Naive thymus-derived CD4-positive, alpha-beta T cell (primary cell): ENCODE measurements at regions not wholly inside any gene's neighbourhood (a gene's known extent, or its start where the extent isn't known, plus 50 kb on each side); places are given as distances from the start of the nearest gene placed in this dataset.

Experiments used
- ATAC-seq: fragments of 150-1000 bp; cut with Tn5 transposase; 2 replicates; pipeline ENCODE4 v1.10.0; 2021; ENCODE audit warnings: mild to moderate bottlenecking, moderate library complexity
- CTCF ChIA-PET: fragments of 350-600 bp; sonication (Branson Sonifier 250); formaldehyde crosslinking; loops from one replicate; lab custom pipeline; 2021; ENCODE audit warnings: antibody characterized with exemption; lab: Charles Lee
- POLR2A ChIA-PET: fragments of 350-600 bp; sonication (Branson Sonifier 250); formaldehyde crosslinking; loops from one replicate; lab custom pipeline; 2021; ENCODE audit warnings: antibody characterized with exemption, inconsistent platforms; lab: Charles Lee
- DNase-seq, 9 donors: peaks; one replicate each; pipeline versions ENCODE4 v3.0.0 to v3.0.0-alpha.2; 2020 to 2022; ENCODE audit warnings: mixed read lengths in 1 of 9
- H3K27ac ChIP-seq: one replicate; pipeline ENCODE4 v1.7.0; 2013; ENCODE audit warnings: mild to moderate bottlenecking, low read depth, low read length, moderate library complexity
- H3K27me3 ChIP-seq, 2 donors: one replicate each; pipeline ENCODE4 v1.7.0; 2013; ENCODE audit warnings: low read length in 2 of 2, mild to moderate bottlenecking in 2 of 2, moderate library complexity in 2 of 2; ENCODE audit not compliant: control insufficient read depth in 2 of 2, insufficient read depth in 2 of 2
- H3K36me3 ChIP-seq, 3 experiments: 1 replicate in 2 of 3; 2 replicates in 1 of 3; pipeline ENCODE4 v1.7.0; 2013; ENCODE audit warnings: low read length in 3 of 3, mild to moderate bottlenecking in 3 of 3, moderate library complexity in 1 of 3; ENCODE audit not compliant: insufficient read depth in 3 of 3, control insufficient read depth in 2 of 3
- H3K4me1 ChIP-seq, 2 donors: one replicate each; pipeline ENCODE4 v1.7.0; 2013; ENCODE audit warnings: low read length in 2 of 2, mild to moderate bottlenecking in 2 of 2, moderate library complexity in 1 of 2; ENCODE audit not compliant: control insufficient read depth in 2 of 2, insufficient read depth in 2 of 2
- H3K4me3 ChIP-seq: 2 replicates; pipeline ENCODE4 v1.7.0; 2013; ENCODE audit warnings: mild to moderate bottlenecking, low read length
- H3K9me3 ChIP-seq, 3 experiments: 1 replicate in 2 of 3; 2 replicates in 1 of 3; pipeline ENCODE4 v1.7.0; 2013; ENCODE audit warnings: low read length in 3 of 3; ENCODE audit not compliant: control insufficient read depth in 2 of 3
- H3K27ac Mint-ChIP-seq, 9 donors: one replicate each; pipeline ENCODE4 v1.8.0; 2020 to 2022; ENCODE audit warnings: mixed read lengths in 9 of 9, mild to moderate bottlenecking in 8 of 9, moderate library complexity in 5 of 9, inconsistent platforms in 2 of 9
- H3K27me3 Mint-ChIP-seq, 5 donors: one replicate each; pipeline ENCODE4 v1.8.0; 2021 to 2022; ENCODE audit warnings: mixed read lengths in 5 of 5, mild to moderate bottlenecking in 1 of 5
- H3K36me3 Mint-ChIP-seq, 5 donors: one replicate each; pipeline ENCODE4 v1.8.0; 2020 to 2022; ENCODE audit warnings: mixed read lengths in 5 of 5, mild to moderate bottlenecking in 3 of 5, inconsistent platforms in 1 of 5
- H3K4me1 Mint-ChIP-seq, 7 donors: one replicate each; pipeline ENCODE4 v1.8.0; 2020 to 2022; ENCODE audit warnings: mixed read lengths in 7 of 7, mild to moderate bottlenecking in 3 of 7, inconsistent platforms in 1 of 7
- H3K4me3 Mint-ChIP-seq, 10 donors: one replicate each; pipeline ENCODE4 v1.8.0; 2020 to 2022; ENCODE audit warnings: mild to moderate bottlenecking in 10 of 10, mixed read lengths in 10 of 10, moderate library complexity in 6 of 10, inconsistent platforms in 2 of 10
- H3K9me3 Mint-ChIP-seq, 11 donors: one replicate each; pipeline ENCODE4 v1.8.0; 2020 to 2022; ENCODE audit warnings: mixed read lengths in 11 of 11, mild to moderate bottlenecking in 4 of 11, inconsistent platforms in 1 of 11, moderate library complexity in 1 of 11
- intact Hi-C, 2 donors: fragments of 100-400 bp; cut with micrococcal nuclease; formaldehyde crosslinking; loops; one replicate each; pipeline ENCODE4 v1.15.1; 2023

DNA sequence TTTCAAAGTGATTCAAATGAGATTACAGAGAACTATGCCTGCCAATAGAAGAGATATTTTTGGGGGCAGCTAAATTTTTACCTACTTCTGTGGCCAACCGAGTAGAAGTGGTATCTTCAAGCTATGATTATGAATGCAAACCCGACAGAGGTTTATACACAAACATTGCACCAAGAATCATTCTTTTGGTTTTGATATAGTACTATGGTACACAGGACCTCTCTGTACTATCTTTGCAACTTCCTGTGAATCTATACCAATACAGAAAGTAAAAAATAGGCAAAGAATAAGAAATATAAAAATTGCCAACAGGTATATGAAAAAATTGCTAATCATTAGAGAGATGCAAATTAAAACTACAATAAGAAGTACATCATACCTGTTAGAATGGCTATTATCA is 103.2 kb upstream of the VIPR2 start:
- Histone ChIP-seq H3K4me3 (no peak overlapping the region), H3K27me3 (no peaks in the 10 kb centered on the region), H3K9me3 (no peaks in the 10 kb centered on the region), H3K4me1 (no peaks in the 10 kb centered on the region), H3K36me3 (no peaks in the 10 kb centered on the region), H3K27ac (no peak overlapping the region)
- ChIA-PET POLR2A (no interaction called here), CTCF (no interaction called here)
- peaks cover 13 to 30% (median 26%) of the 10 kb centered on the region in 5 donors for H3K27me3 Mint-ChIP-seq
- H3K27ac Mint-ChIP-seq, result no peak overlapping the region
- H3K4me3 Mint-ChIP-seq, result no peak overlapping the region
- no peak for ATAC-seq
- H3K9me3 Mint-ChIP-seq, result peaks cover 0 to 12% (median 0%) of the 10 kb centered on the region in 11 donors
- H3K36me3 Mint-ChIP-seq, result no peaks in the 10 kb centered on the region
- no peak for DNase-seq
- peaks cover 0 to 3% (median 0%) of the 10 kb centered on the region in 7 donors for H3K4me1 Mint-ChIP-seq
- intact Hi-C loops, result no loop called here

DNA sequence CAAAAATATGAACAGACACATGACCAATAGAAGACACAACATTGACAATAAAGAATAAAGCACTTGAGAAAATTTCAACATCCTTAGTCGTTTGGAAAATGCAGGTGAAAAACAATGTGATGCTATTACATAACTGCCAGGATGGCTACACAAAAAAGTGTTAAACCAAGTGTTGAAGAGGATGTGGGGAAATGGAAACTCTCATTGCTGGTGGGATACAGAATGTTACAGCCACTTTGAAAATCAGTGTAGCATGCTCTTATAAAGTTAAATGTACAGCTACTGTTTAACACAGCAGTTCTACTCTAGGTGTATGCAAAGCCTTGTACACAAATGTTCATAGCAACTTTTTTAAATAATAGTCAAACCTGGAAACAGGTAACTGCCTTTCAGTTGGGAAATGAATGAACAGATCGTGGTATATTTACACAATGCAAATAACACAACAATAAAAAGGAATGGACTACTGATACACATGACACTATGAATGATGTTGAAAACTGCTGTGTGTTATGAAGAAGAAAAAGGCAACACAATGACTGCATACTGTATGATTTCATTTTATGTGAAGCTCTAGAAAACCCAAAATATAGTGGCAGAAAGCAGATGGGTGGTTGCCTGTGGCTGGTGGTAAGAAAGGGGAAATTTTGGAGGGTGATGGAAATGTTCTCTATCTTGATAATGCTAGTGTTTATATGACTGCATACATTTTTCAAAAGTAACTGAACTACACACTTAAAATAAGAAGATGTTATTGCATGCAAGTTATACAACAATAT is 102.2 kb upstream of the VIPR2 start:
- no peaks in the 10 kb centered on the region for H3K36me3 ChIP-seq
- H3K9me3 Mint-ChIP-seq, result peaks cover 0 to 12% (median 0%) of the 10 kb centered on the region in 11 donors
- ChIA-PET CTCF (no interaction called here), POLR2A (no interaction called here)
- no peak for ATAC-seq
- no peaks in the 10 kb centered on the region for H3K4me1 ChIP-seq
- no peaks in the 10 kb centered on the region for H3K9me3 ChIP-seq
- peaks cover 7 to 30% (median 18%) of the 10 kb centered on the region in 5 donors for H3K27me3 Mint-ChIP-seq
- H3K27ac ChIP-seq, result no peak overlapping the region
- no peaks in the 10 kb centered on the region for H3K36me3 Mint-ChIP-seq
- H3K27ac Mint-ChIP-seq, result no peak overlapping the region
- H3K4me1 Mint-ChIP-seq, result peaks cover 0 to under 1% (median 0%) of the 10 kb centered on the region in 7 donors
- no peak overlapping the region for H3K4me3 Mint-ChIP-seq
- no peaks in the 10 kb centered on the region for H3K27me3 ChIP-seq
- intact Hi-C loops, result no loop called here
- H3K4me3 ChIP-seq, result no peak overlapping the region
- DNase-seq, result no peak

DNA sequence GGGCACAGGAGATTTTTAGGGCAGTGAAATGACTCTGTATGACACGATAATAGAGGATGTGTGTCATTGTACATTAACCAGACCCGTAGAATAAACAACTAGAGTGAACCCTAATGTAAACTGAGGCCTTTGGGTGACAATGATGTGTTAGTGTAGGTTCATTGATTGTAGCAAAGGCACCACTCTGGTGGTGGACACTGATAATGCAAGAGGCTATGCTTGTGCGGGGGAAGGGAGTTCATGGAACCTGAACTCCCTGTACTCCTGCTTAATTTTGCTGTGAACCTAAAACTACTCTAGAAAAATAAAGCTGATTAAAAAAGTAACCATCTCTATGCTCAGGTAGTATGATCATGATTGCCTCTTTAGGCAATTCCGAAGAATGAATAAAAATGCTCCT is 96.3 kb upstream of the VIPR2 start:
- Mint-ChIP-seq H3K27me3 (peaks cover 23 to 59% (median 39%) of the 10 kb centered on the region in 5 donors), H3K4me3 (no peak overlapping the region), H3K9me3 (peaks cover 0 to 10% (median 0%) of the 10 kb centered on the region in 11 donors), H3K4me1 (peaks cover 0 to 4% (median 0%) of the 10 kb centered on the region in 7 donors), H3K27ac (no peak overlapping the region), H3K36me3 (peaks cover 0 to 2% (median 0%) of the 10 kb centered on the region in 5 donors)
- CTCF ChIA-PET, result no interaction called here
- no peak overlapping the region for H3K27ac ChIP-seq
- H3K36me3 ChIP-seq, result no peaks in the 10 kb centered on the region
- no peaks in the 10 kb centered on the region for H3K27me3 ChIP-seq
- DNase-seq (no peak), ATAC-seq (no peak)
- intact Hi-C loops, result no loop called here
- H3K9me3 ChIP-seq, result no peaks in the 10 kb centered on the region
- POLR2A ChIA-PET, result no interaction called here
- H3K4me3 ChIP-seq, result no peak overlapping the region
- no peaks in the 10 kb centered on the region for H3K4me1 ChIP-seq

GRCh38 chr7:159239028-159239427 is 94.4 kb upstream of the VIPR2 start:
- Mint-ChIP-seq H3K9me3 (no peaks in the 10 kb centered on the region), H3K4me3 (no peak overlapping the region), H3K27ac (no peak overlapping the region), H3K27me3 (peaks cover 26 to 48% (median 39%) of the 10 kb centered on the region in 5 donors), H3K4me1 (peaks cover 0 to 4% (median 0%) of the 10 kb centered on the region in 7 donors), H3K36me3 (peaks cover 0 to 5% (median 0%) of the 10 kb centered on the region in 5 donors)
- DNase-seq (no peak), ATAC-seq (no peak)
- Histone ChIP-seq H3K4me3 (no peak overlapping the region), H3K4me1 (no peaks in the 10 kb centered on the region), H3K36me3 (no peaks in the 10 kb centered on the region), H3K27me3 (no peaks in the 10 kb centered on the region), H3K27ac (no peak overlapping the region), H3K9me3 (no peaks in the 10 kb centered on the region)
- ChIA-PET POLR2A (no interaction called here), CTCF (no interaction called here)
- intact Hi-C loops, result no loop called here

- intact Hi-C loops, result no loop called here
- H3K9me3 Mint-ChIP-seq, result no peaks in the 10 kb centered on the region
- CTCF ChIA-PET, result no interaction called here
Observed at GRCh38 chr7:159238541-159238940, 93.9 kb upstream of the VIPR2 start.

DNA sequence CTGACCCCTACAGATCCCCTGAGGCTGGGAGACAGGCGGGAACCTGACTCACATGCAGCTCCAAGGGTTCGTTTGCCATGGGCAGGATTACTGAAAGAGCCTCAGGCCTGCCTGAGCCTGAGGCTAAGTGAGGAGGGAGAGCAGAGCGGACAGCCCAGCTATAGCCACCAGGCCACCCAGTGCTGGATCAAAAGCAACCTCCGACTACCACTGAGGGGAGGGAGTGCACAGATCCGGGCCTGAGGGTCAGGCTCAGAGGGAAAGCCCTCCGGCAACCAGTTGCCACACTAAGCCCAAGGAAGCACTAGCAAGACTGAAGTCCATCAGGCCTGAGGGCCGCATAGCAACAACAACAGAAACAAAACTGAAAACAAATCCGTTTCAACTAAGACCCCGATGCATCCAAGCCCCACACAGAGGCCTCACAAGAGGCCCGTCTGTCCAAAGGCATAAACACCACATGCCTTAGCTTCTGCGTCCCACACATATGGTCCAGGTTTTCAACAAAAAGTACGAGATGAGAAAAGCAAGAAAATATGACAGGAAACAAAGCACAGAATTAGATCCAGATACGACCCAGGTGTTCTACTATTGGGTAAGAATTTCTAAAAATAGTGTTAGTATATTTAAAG is 92.5 kb upstream of the VIPR2 start:
- Histone ChIP-seq H3K4me1 (no peaks in the 10 kb centered on the region), H3K36me3 (no peaks in the 10 kb centered on the region), H3K27ac (no peak overlapping the region), H3K9me3 (no peaks in the 10 kb centered on the region), H3K27me3 (no peaks in the 10 kb centered on the region), H3K4me3 (no peak overlapping the region)
- Mint-ChIP-seq H3K27ac (no peak overlapping the region), H3K9me3 (no peaks in the 10 kb centered on the region), H3K27me3 (peaks cover 23 to 46% (median 33%) of the 10 kb centered on the region in 5 donors), H3K36me3 (peaks cover 0 to 5% (median 0%) of the 10 kb centered on the region in 5 donors), H3K4me1 (peaks cover 0 to 4% (median 0%) of the 10 kb centered on the region in 7 donors), H3K4me3 (no peak overlapping the region)
- ATAC-seq, result no peak
- intact Hi-C loops, result no loop called here
- DNase-seq, result no peak
- POLR2A ChIA-PET, result no interaction called here
- CTCF ChIA-PET, result no interaction called here

More at GRCh38 chr7:159238541-159238940, 93.9 kb upstream of the VIPR2 start:
- ATAC-seq (no peak), DNase-seq (no peak)
- Mint-ChIP-seq H3K4me1 (peaks cover 0 to 4% (median 0%) of the 10 kb centered on the region in 7 donors), H3K27me3 (peaks cover 26 to 46% (median 34%) of the 10 kb centered on the region in 5 donors), H3K27ac (no peak overlapping the region), H3K36me3 (peaks cover 0 to 5% (median 0%) of the 10 kb centered on the region in 5 donors), H3K4me3 (no peak overlapping the region)
- Histone ChIP-seq H3K27ac (no peak overlapping the region), H3K27me3 (no peaks in the 10 kb centered on the region), H3K36me3 (no peaks in the 10 kb centered on the region), H3K9me3 (no peaks in the 10 kb centered on the region), H3K4me1 (no peaks in the 10 kb centered on the region), H3K4me3 (no peak overlapping the region)
- POLR2A ChIA-PET, result no interaction called here
